Coronary artery (tissue), 2 donors: ENCODE measurements at regions not wholly inside any gene's neighbourhood (a gene's known extent, or its start where the extent isn't known, plus 50 kb on each side); places are given as distances from the start of the nearest gene placed in this dataset.

ENCODE experiments used
- DNase-seq: peaks from one replicate; pipeline ENCODE4 v3.0.0-alpha.2; 2017; ENCODE audit warnings: low spot score
- H3K27ac ChIP-seq, 2 donors: fragments of 200-600 bp; sonication (generic); one replicate each; pipeline ENCODE4 v1.5.1; 2016 to 2019
- H3K4me3 ChIP-seq: fragments of 200-600 bp; sonication (generic); 2 replicates; pipeline ENCODE4 v1.5.1; 2016; ENCODE audit warnings: mild to moderate bottlenecking, moderate library complexity
- CTCF ChIP-seq: fragments of 200-600 bp; sonication (generic); IDR thresholded peaks from one replicate; pipeline ENCODE4 v1.5.1; 2019; ENCODE audit warnings: antibody characterized with exemption

- H3K27ac ChIP-seq: no peak overlapping the region
- no peak for TF ChIP-seq CTCF
- DNase-seq: no peak
- no peak overlapping the region for H3K4me3 ChIP-seq
Observed at GRCh38 chr16:80318107-80318506, 222.7 kb upstream of the DYNLRB2 start.

- Histone ChIP-seq H3K27ac (no peak overlapping the region), H3K4me3 (no peak overlapping the region)
- DNase-seq: no peak
- TF ChIP-seq CTCF: no peak
Observed at GRCh38 chr16:80317599-80318037, 223.2 kb upstream of the DYNLRB2 start.

GRCh38 chr16:80317116-80317515, 223.7 kb upstream of the DYNLRB2 start:
- no peak overlapping the region for H3K4me3 ChIP-seq
- DNase-seq: no peak
- H3K27ac ChIP-seq: no peak overlapping the region
- no peak for TF ChIP-seq CTCF

GRCh38 chr16:80314042-80314441, 226.8 kb upstream of the DYNLRB2 start:
- Histone ChIP-seq H3K4me3 (no peak overlapping the region), H3K27ac (no peak overlapping the region)
- DNase-seq: no peak
- TF ChIP-seq CTCF: no peak

- H3K4me3 ChIP-seq: no peak overlapping the region
- no peak overlapping the region for H3K27ac ChIP-seq
- no peak for DNase-seq
- TF ChIP-seq CTCF: no peak
Observed at GRCh38 chr16:80309178-80309577, 231.6 kb upstream of the DYNLRB2 start.

- no peak for DNase-seq
- TF ChIP-seq CTCF: no peak
- no peak overlapping the region for H3K4me3 ChIP-seq
- H3K27ac ChIP-seq: no peak overlapping the region
Observed at GRCh38 chr16:80305410-80305809, 235.4 kb upstream of the DYNLRB2 start.

GRCh38 chr16:80303691-80304090, 237.1 kb upstream of the DYNLRB2 start:
- Histone ChIP-seq H3K4me3 (no peak overlapping the region), H3K27ac (no peak overlapping the region)
- DNase-seq: no peak
- no peak for TF ChIP-seq CTCF
